ENCODE measurements at regions not wholly inside any gene's neighbourhood (a gene's known extent, or its start where the extent isn't known, plus 50 kb on each side); places are given as distances from the start of the nearest gene placed in this dataset.

DNA sequence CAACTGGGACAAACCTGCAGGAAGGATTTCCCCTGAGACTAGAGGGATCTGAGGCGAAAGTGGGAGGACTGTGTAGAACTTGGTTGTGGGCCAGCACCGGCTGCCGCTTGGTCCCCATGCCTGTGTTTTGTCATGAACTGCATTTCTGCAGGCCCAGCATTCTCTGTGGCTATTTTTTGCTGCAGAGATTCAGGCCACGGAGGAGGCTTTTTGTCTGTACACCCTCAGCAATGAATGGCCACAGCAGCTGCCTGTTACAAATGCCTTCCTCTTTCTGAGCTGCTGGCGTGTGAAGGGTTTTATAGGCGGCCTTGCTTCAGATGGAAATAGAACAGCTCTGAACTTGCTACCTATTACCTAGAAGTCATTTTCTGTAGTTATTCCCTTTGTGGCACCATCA is 164.4 kb downstream of the SH2D4B start:
- in situ Hi-C loops (cut with MboI; ENCODE audit: low sequenced_read_pairs in 4 of 4), result no loop called here
- ATAC-seq, result no peak
- intact Hi-C loops (cut with DNase I; ENCODE audit: low total_unique reads), result no loop called here

DNA sequence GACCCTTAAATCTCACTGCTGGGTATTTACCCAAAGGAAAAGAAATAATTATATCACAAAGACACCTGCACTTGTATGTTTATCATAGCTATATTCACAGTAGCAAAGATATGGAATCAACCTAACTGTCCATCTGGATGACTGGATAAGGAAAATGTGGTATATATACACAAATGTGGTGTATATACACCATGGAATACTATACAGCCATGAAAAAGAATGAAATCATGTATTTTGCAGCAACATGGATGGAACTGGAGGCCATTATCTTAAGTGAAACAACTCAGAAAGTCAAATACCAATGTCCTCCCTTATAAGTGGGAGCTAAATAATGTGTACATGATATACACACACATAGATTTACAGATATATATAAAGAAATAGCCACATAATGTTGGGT is 168.2 kb downstream of the SH2D4B start:
- intact Hi-C loops (cut with DNase I; ENCODE audit: low total_unique reads), result no loop called here
- no peak for ATAC-seq
- no peaks in the 10 kb centered on the region for H3K9me3 ChIP-seq
- H3K27me3 ChIP-seq, result no peaks in the 10 kb centered on the region
- DNase-seq, result no peak
- TF ChIP-seq, protein P1, sequence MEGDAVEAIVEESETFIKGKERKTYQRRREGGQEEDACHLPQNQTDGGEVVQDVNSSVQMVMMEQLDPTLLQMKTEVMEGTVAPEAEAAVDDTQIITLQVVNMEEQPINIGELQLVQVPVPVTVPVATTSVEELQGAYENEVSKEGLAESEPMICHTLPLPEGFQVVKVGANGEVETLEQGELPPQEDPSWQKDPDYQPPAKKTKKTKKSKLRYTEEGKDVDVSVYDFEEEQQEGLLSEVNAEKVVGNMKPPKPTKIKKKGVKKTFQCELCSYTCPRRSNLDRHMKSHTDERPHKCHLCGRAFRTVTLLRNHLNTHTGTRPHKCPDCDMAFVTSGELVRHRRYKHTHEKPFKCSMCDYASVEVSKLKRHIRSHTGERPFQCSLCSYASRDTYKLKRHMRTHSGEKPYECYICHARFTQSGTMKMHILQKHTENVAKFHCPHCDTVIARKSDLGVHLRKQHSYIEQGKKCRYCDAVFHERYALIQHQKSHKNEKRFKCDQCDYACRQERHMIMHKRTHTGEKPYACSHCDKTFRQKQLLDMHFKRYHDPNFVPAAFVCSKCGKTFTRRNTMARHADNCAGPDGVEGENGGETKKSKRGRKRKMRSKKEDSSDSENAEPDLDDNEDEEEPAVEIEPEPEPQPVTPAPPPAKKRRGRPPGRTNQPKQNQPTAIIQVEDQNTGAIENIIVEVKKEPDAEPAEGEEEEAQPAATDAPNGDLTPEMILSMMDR (IDR thresholded peaks at IDR 0.05 in 4 of 5, conservative IDR thresholded peaks at IDR 0.05 in 1 of 5), result no peak
- no peak for TF ChIP-seq POLR2A (IDR thresholded peaks at IDR 0.05)
- peaks cover 0 to 6% of the 10 kb centered on the region in 2 donors for H3K4me1 ChIP-seq
- no peaks in the 10 kb centered on the region for H3K36me3 ChIP-seq
- in situ Hi-C loops (cut with MboI; ENCODE audit: low sequenced_read_pairs in 4 of 4), result no loop called here
- H3K27ac ChIP-seq, result no peak overlapping the region
- H3K4me3 ChIP-seq, result no peak overlapping the region

More for the DNA sequence above, 164.4 kb downstream of the SH2D4B start:
- no peak for TF ChIP-seq POLR2A (IDR thresholded peaks at IDR 0.05)
- TF ChIP-seq, protein P1 (IDR thresholded peaks at IDR 0.05 in 4 of 5, conservative IDR thresholded peaks at IDR 0.05 in 1 of 5), result no peak
- Histone ChIP-seq H3K27me3 (no peaks in the 10 kb centered on the region), H3K9me3 (no peaks in the 10 kb centered on the region), H3K36me3 (no peaks in the 10 kb centered on the region), H3K27ac (no peak overlapping the region), H3K4me1 (peaks cover 0 to 6% of the 10 kb centered on the region in 2 donors), H3K4me3 (no peak overlapping the region)
- DNase-seq, result no peak

DNA sequence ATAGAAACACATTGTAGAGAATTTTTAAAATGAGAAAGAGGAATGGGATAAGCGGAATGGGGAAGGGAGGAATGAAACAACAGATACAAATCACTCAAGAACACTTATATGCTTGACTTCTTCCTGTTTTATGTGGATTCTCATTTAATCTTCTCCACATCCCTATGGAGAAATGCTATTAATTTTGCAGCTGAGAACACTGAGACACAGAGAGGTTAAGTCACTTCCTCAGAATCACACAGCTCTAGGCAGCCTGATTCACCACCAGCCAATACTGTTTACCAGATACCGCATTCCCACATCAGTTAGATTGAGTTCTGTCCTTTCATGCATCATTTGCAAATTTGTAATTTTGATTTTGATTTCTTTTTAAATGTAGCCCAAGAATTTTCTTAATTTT is 170.5 kb downstream of the SH2D4B start:
- Histone ChIP-seq H3K4me1 (no peaks in the 10 kb centered on the region), H3K27me3 (no peaks in the 10 kb centered on the region), H3K4me3 (no peak overlapping the region), H3K9me3 (no peaks in the 10 kb centered on the region), H3K27ac (no peak overlapping the region), H3K36me3 (no peaks in the 10 kb centered on the region)
- TF ChIP-seq, protein P1 (IDR thresholded peaks at IDR 0.05 in 4 of 5, conservative IDR thresholded peaks at IDR 0.05 in 1 of 5), result no peak
- TF ChIP-seq POLR2A (IDR thresholded peaks at IDR 0.05), result no peak
- intact Hi-C loops (cut with DNase I; ENCODE audit: low total_unique reads) (no loop called here), in situ Hi-C loops (cut with MboI; ENCODE audit: low sequenced_read_pairs in 4 of 4) (no loop called here)
- DNase-seq (no peak), ATAC-seq (no peak)

DNA sequence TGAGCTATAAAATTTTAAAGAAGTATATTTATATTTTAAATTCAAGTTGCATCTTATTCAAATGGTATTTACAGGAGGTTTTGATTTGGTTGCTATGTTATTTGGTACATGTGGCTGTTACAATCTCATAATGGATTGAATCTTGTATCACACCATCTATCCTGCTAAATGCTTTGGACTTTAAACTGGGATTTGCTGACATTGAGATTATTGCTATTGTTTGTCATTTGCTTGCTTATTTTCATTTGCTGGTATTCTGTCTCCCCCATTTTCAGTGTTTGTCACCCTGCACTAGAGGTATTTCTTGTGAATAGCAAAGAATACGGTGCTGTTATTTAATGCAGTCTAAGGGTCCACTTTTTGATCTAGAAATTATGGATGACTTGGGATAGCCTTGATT is 171.1 kb downstream of the SH2D4B start:
- no peak overlapping the region for H3K4me3 ChIP-seq
- intact Hi-C loops (cut with DNase I; ENCODE audit: low total_unique reads), result no loop called here
- H3K4me1 ChIP-seq, result no peaks in the 10 kb centered on the region
- TF ChIP-seq, protein P1 (IDR thresholded peaks at IDR 0.05 in 4 of 5, conservative IDR thresholded peaks at IDR 0.05 in 1 of 5), result no peak
- no peak for TF ChIP-seq POLR2A (IDR thresholded peaks at IDR 0.05)
- in situ Hi-C loops (cut with MboI; ENCODE audit: low sequenced_read_pairs in 4 of 4), result no loop called here
- H3K27me3 ChIP-seq, result no peaks in the 10 kb centered on the region
- H3K36me3 ChIP-seq, result no peaks in the 10 kb centered on the region
- ATAC-seq (no peak), DNase-seq (no peak)
- H3K9me3 ChIP-seq, result no peaks in the 10 kb centered on the region
- H3K27ac ChIP-seq, result no peak overlapping the region

DNA sequence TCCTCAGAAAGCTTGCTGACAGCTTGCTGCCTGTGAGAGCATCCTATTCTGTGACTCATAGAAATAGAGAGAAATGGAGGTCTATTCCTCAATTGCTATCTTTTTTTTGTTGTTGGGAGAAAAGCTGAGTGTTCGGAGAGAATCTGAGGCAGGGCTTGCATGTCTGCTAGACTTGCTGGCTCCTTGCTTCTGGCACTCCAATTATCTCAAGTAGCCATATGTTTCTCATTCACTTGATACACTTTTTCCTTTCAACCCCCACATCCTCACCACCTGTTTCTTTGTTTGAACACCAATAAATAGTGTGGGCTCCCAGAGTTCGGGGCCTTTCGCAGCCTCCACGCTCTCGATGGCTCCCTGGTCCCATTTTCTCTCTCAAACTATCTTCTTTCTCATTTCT is 172.2 kb downstream of the SH2D4B start:
- no peaks in the 10 kb centered on the region for H3K36me3 ChIP-seq
- no peak for DNase-seq
- no peaks in the 10 kb centered on the region for H3K9me3 ChIP-seq
- no peak for TF ChIP-seq POLR2A (IDR thresholded peaks at IDR 0.05)
- TF ChIP-seq, protein P1 (IDR thresholded peaks at IDR 0.05 in 4 of 5, conservative IDR thresholded peaks at IDR 0.05 in 1 of 5), result no peak
- in situ Hi-C loops (cut with MboI; ENCODE audit: low sequenced_read_pairs in 4 of 4) (no loop called here), intact Hi-C loops (cut with DNase I; ENCODE audit: low total_unique reads) (no loop called here)
- no peaks in the 10 kb centered on the region for H3K27me3 ChIP-seq
- no peaks in the 10 kb centered on the region for H3K4me1 ChIP-seq
- no peak overlapping the region for H3K4me3 ChIP-seq
- no peak overlapping the region for H3K27ac ChIP-seq
- ATAC-seq, result no peak
